Hematopoietic multipotent progenitor cell (in vitro differentiated cells): ENCODE measurements at regions not wholly inside any gene's neighbourhood (a gene's known extent, or its start where the extent isn't known, plus 50 kb on each side); places are given as distances from the start of the nearest gene placed in this dataset.
"Not testable (repeated sequence)": the region's sequence is repeated elsewhere in the genome, so short reads cannot be mapped to it uniquely, and the experiment has no call there.

Source experiments
- DNase-seq, 3 donors: peaks; one replicate each; pipeline ENCODE4 v3.0.0-alpha.2; 2011 to 2015; ENCODE audit warnings: low read depth in 2 of 3, low spot score in 2 of 3

GRCh38 chr10:56298941-56299340 lies 62.1 kb downstream of the ZWINT start:
- DNase-seq, result no peak

DNA sequence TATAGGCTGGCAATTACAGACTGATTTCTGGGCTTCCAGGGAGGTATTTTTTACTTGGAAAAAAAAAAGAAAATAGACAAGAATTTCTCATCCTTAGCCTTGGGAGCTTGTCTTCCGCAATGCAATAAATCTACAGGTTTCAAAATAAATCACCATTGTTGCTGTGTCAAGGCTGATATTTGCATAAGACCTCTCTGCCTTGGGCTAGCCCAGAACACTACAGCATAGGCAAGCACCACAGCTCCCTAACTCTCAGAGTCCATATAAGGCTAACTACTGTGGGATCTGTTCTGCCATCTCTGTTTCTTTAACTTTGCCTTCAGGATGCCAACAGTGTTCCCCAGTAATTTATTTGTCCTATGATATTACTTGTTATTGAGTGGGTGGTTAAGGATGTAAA lies 64.4 kb downstream of the ZWINT start:
- no peak for DNase-seq

- DNase-seq, result no peak
Observed at GRCh38 chr10:56288403-56288802, 72.7 kb downstream of the ZWINT start.

DNA sequence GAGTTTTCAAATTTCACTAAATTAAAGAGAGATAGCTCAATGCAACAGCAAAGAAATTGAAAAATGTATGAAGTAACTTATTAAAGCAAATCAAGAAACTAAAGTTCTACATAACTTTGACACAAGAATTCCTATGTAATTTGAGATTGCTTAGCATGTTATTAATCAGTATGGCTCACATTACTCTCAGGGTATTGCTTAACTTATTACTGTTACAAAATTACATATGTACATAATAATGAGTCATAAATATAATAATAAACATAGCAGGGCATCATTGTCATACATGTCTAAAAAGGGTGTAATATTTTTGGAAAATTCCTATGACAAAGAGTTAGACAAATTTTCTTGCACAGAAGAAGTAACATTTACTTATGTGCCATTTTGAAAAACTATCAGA lies 75.0 kb downstream of the ZWINT start:
- DNase-seq, result no peak

DNA sequence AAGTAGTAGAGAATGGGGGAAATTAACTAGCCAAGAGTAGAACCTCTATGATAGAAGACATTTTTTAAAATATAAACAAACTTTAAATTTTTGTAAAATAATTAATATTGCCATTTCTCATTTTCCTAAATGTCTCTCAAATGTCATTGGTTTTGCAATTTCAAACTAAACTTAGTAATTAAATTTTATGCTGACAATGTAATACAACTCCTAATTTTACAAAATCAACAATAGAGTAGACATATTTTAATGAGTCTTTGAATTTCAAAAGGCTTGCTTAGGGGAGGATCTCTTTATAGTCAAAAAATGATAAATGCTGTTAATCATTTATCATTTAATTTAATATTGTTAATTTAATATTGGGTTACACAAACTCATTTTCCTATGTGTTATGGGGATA lies 81.8 kb downstream of the ZWINT start:
- no peak for DNase-seq

- no peak for DNase-seq
Observed at GRCh38 chr10:56269181-56269580, 91.9 kb downstream of the ZWINT start.

- no peak for DNase-seq
Observed at GRCh38 chr10:56266120-56266519, 94.9 kb downstream of the ZWINT start.

DNA sequence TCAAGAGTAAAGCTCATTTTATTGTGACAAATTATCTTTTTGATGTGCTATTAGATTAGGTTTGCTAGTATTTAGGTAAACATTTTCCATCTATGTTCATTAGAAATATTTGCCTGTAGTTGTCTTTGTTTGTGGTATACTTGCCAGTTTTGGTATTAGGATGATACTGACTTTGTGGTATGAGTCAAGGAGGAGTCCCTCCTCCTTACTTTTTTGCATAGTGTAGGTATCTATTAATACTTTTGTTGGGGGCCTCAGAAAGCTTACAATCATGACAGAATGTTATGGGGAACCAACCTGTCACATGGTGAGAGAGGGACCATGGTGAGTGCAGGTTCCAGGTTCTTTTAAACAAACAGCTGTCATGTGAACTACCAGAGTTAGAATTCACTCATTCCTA lies 102.1 kb downstream of the ZWINT start:
- DNase-seq, result no peak

DNA sequence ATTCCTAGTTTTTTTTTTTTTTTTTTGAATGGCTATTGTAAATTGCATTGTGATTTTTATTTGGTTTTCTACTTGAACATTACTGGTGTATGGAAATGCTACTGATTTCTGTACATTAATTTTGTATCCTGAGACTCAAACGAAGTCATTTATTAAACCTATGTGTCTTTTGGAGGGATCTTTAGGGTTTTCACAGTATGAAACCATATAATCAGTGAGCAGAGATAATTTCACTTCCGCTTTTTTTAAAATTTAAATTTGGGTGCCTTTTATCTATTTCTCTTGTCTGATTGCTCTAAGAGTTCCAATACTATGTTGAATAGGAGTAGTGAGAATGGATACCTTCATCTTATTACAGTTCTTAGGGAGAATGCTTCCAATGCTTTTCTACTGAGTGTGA lies 102.7 kb downstream of the ZWINT start:
- no peak for DNase-seq

GRCh38 chr10:56255298-56255697 lies 105.8 kb downstream of the ZWINT start:
- no peak for DNase-seq

DNA sequence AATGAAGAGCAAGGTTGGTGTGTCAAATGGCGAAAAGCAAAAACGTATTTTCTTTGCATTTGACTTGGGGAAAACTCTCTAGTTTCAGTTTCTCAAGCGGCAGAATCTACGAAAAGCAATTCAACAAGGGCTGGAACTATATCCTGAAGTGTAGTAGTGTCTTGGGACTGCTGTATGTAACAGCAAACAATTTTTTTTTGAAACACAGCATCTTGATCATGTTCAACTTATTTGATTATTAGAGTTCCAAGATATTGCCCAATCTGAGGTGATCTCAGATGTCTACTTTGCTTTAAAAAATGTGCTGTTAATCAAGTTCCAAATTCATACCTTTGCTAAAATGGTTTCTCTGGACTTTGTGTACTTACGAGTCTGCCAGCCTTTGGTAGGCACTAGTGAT lies 120.6 kb downstream of the ZWINT start:
- no peak for DNase-seq

DNA sequence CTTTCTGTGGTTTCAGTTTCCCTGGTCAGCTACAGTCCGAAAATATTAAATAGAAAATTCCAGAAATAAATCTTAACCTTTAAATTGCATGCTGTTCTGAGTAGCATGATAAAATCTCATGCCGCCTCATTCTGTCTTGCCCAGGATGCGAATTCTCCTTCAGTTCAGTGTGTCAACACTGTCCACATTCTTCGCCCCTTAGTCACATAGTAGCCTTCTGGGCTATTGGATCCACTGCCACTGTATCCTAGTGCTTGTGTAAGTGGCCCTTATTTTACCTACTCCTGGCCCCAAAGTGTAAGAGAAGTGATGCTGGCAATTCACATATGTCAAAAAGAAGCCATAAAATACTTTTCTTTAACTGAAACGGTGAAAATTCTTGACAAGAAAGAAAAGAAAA lies 129.6 kb downstream of the ZWINT start:
- DNase-seq, result no peak

DNA sequence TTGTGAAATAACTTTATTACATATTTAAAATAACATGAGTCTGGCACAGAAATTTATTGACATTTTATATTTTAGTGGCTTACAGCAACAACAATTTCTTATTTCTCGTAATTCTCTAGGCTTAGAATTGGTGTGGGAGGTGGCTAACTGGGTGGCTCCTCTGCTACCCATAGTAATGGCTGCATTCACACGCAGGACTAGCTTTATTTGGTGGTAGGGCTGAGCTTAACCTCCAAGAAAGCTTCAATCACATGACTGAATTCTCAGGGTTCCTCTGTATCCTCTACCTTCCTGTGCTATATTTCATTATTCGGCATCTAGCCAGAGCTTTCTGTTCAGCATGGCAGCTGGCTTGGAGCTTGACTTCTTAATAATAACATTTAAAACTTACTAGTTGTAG lies 138.8 kb downstream of the ZWINT start:
- DNase-seq, result no peak

GRCh38 chr10:56212951-56213350 lies 148.1 kb downstream of the ZWINT start:
- DNase-seq, result no peak

DNA sequence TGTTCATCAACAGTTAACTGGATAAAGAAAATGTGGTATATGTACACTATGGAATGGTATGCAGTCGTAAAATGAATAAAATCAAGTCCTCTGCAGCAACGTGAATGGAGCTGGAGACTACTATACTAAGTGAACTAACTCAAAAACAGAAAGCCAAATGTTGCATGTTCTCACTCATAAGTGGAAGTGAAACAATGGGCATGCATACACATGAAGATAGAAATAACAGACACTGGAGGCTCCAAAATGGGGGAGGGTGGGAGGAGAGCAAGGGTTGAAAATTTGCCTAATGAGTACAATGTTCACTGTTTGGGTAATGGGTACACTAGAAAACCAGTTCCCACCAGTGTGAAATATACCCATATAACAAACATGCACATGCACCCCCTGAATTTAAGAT lies 179.5 kb downstream of the ZWINT start:
- DNase-seq, result no peak

- DNase-seq, result no peak
Observed at GRCh38 chr10:56178210-56178609, 182.8 kb downstream of the ZWINT start.

DNA sequence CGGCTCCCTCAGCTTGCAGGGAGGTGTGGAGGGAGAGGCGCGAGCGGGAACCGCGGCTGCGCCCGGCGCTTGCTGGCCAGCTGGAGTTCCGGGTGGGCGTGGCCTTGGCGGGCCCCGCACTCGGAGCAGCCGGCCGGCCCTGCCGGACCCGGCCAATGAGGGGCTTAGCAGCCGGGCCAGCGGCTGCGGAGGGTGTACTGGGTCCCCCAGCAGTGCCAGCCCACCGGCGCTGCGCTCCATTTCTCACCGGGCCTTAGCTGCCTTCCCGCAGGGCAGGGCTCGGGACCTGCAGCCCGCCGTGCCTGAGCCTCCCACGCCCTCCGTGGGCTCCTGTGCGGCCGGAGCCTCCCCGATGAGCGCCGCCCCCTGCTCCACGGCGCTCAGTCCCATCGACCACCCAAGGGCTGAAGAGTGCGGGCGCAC lies 206.0 kb downstream of the ZWINT start:
- not testable (repeated sequence) for DNase-seq

- no peak for DNase-seq
Observed at GRCh38 chr10:56146806-56147205, 214.3 kb downstream of the ZWINT start.

- no peak for DNase-seq
Observed at GRCh38 chr10:56142092-56142728, 218.8 kb downstream of the ZWINT start.

- no peak for DNase-seq
Observed at GRCh38 chr10:56139405-56139804, 221.7 kb downstream of the ZWINT start.

- DNase-seq, result no peak
Observed at GRCh38 chr10:56135828-56136227, 225.2 kb downstream of the ZWINT start.

- no peak for DNase-seq
Observed at GRCh38 chr10:56123247-56123646, 237.8 kb downstream of the ZWINT start.

DNA sequence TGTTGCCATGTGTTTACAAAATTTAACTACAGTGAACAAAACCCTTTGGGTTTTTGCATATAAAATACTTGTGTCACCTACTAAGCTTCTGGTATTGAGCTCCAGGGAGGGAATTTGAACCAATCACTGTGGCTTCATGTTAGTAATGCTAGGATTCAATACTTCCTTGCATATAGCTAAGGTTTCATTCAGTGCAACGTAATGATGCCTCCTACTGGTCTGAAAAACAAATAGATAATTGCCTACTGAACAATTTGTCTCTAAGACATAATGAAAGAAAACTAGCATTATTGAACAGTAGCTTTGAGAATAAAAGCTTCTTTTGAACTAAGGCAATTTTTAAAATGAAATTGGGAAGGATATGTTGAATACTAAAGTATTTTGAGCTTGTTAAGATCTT lies 244.4 kb downstream of the ZWINT start:
- no peak for DNase-seq
